GM23338 (cell line): ENCODE measurements at regions not wholly inside any gene's neighbourhood (a gene's known extent, or its start where the extent isn't known, plus 50 kb on each side); places are given as distances from the start of the nearest gene placed in this dataset.

Experiments
- ATAC-seq: fragments of 200-7000 bp; cut with Tn5 transposase; 3 replicates; pipeline ENCODE4 v1.9.1; 2020
- DNase-seq: peaks from one replicate; pipeline ENCODE4 v3.0.0-alpha.2; 2015; ENCODE audit warnings: low spot score
- H2AFZ ChIP-seq: fragments of 200-600 bp; sonication (generic); 2 replicates; pipeline ENCODE4 v1.8.0; 2016; ENCODE audit warnings: antibody characterized with exemption, mild to moderate bottlenecking, moderate library complexity
- H3F3A ChIP-seq: fragments of 200-600 bp; sonication (generic); replicated peaks from 2 replicates; pipeline ENCODE4 v1.8.0; 2017; ENCODE audit warnings: antibody characterized with exemption, mixed run types, low read depth
- H3K27ac ChIP-seq: fragments of 200-600 bp; sonication (generic); 2 replicates; pipeline ENCODE4 v1.6.1; 2016; ENCODE audit warnings: low read depth
- H3K27me3 ChIP-seq: fragments of 200-600 bp; sonication (generic); 2 replicates; pipeline ENCODE4 v1.8.0; 2016; ENCODE audit warnings: mild to moderate bottlenecking, mixed run types, moderate library complexity; ENCODE audit not compliant: insufficient read depth
- H3K36me3 ChIP-seq: fragments of 200-600 bp; sonication (generic); 2 replicates; pipeline ENCODE4 v1.8.0; 2016; ENCODE audit warnings: mild to moderate bottlenecking; ENCODE audit not compliant: insufficient read depth
- H3K4me1 ChIP-seq: fragments of 200-600 bp; sonication (generic); 2 replicates; pipeline ENCODE4 v1.8.0; 2016; ENCODE audit warnings: mild to moderate bottlenecking, moderate library complexity; ENCODE audit not compliant: insufficient read depth
- H3K4me2 ChIP-seq: fragments of 200-600 bp; sonication (generic); 2 replicates; pipeline ENCODE4 v1.7.1; 2017; ENCODE audit warnings: mixed run types
- H3K4me3 ChIP-seq: fragments of 200-600 bp; sonication (generic); 2 replicates; pipeline ENCODE4 v1.6.1; 2016; ENCODE audit warnings: mixed run types
- H3K79me2 ChIP-seq: fragments of 200-600 bp; sonication (generic); replicated peaks from 2 replicates; pipeline ENCODE4 v1.8.0; 2017; ENCODE audit warnings: mild to moderate bottlenecking; ENCODE audit not compliant: insufficient read depth
- H3K9me2 ChIP-seq: fragments of 200-600 bp; sonication (generic); 2 replicates; pipeline ENCODE4 v1.8.0; 2017; ENCODE audit not compliant: insufficient read depth
- H4K20me1 ChIP-seq: fragments of 200-600 bp; sonication (generic); replicated peaks from 2 replicates; pipeline ENCODE4 v1.8.0; 2017; ENCODE audit warnings: mild to moderate bottlenecking; ENCODE audit not compliant: insufficient read depth
- H3K27ac Mint-ChIP-seq: 2 replicates; pipeline ENCODE4 v1.8.0; 2020; ENCODE audit warnings: inconsistent platforms, mild to moderate bottlenecking, moderate library complexity, mixed read lengths
- H3K27me3 Mint-ChIP-seq: 3 replicates; pipeline ENCODE4 v1.8.0; 2022; ENCODE audit warnings: low read depth, mild to moderate bottlenecking, moderate library complexity, mixed read lengths, inconsistent platforms; ENCODE audit not compliant: insufficient read depth, poor library complexity
- H3K36me3 Mint-ChIP-seq: 3 replicates; pipeline ENCODE4 v1.8.0; 2021; ENCODE audit warnings: low read depth, mild to moderate bottlenecking, inconsistent platforms, moderate library complexity, mixed read lengths
- H3K4me1 Mint-ChIP-seq: 3 replicates; pipeline ENCODE4 v1.8.0; 2020; ENCODE audit warnings: mild to moderate bottlenecking, inconsistent platforms, mixed read lengths
- H3K4me3 Mint-ChIP-seq: 3 replicates; pipeline ENCODE4 v1.8.0; 2021; ENCODE audit warnings: moderate library complexity, mild to moderate bottlenecking, inconsistent platforms, mixed read lengths
- H3K9me3 Mint-ChIP-seq: 3 replicates; pipeline ENCODE4 v1.8.0; 2020; ENCODE audit warnings: moderate library complexity, mild to moderate bottlenecking, inconsistent platforms, mixed read lengths
- CREB1 ChIP-seq: fragments of 250-450 bp; sonication (Bioruptor Pico); IDR thresholded peaks from 2 replicates; pipeline ENCODE4 v1.5.0; 2020; ENCODE audit warnings: low read depth, mild to moderate bottlenecking, moderate library complexity
- CTCF ChIP-seq, 2 experiments: fragments of 200-600 bp in 1 of 2; sonication (generic) in 1 of 2; conservative IDR thresholded peaks; 2 replicates each; pipeline versions ENCODE4 v1.5.1 to v1.6.1; 2016 to 2017; ENCODE audit warnings: antibody characterized with exemption in 2 of 2, low read depth in 2 of 2, mild to moderate bottlenecking in 2 of 2, moderate library complexity in 1 of 2
- ETS1 ChIP-seq: IDR thresholded peaks from 2 replicates; pipeline ENCODE4 v1.6.1; 2016; ENCODE audit warnings: antibody characterized with exemption
- EZH2 ChIP-seq: fragments of 200-600 bp; sonication (generic); IDR thresholded peaks from one replicate; pipeline ENCODE4 v1.8.0; 2017; ENCODE audit warnings: antibody characterized with exemption, mild to moderate bottlenecking, low read depth; ENCODE audit not compliant: unreplicated experiment
- EZH2phosphoT487 ChIP-seq: fragments of 200-600 bp; sonication (generic); IDR thresholded peaks from one replicate; pipeline ENCODE4 v1.8.1; 2018; ENCODE audit warnings: antibody characterized with exemption; ENCODE audit not compliant: unreplicated experiment
- JUNB ChIP-seq: IDR thresholded peaks from one replicate; pipeline ENCODE4 v1.6.1; 2016; ENCODE audit warnings: antibody characterized with exemption; ENCODE audit not compliant: unreplicated experiment
- NANOG ChIP-seq: IDR thresholded peaks from 2 replicates; pipeline ENCODE4 v1.6.1; 2016; ENCODE audit warnings: antibody characterized with exemption, borderline replicate concordance
- POLR2AphosphoS5 ChIP-seq: IDR thresholded peaks from 2 replicates; pipeline ENCODE4 v1.6.1; 2016; ENCODE audit warnings: antibody characterized with exemption, low read depth
- REST ChIP-seq: IDR thresholded peaks from one replicate; pipeline ENCODE4 v1.6.1; 2018; ENCODE audit warnings: antibody characterized with exemption; ENCODE audit not compliant: unreplicated experiment
- STAT1 ChIP-seq: IDR thresholded peaks from one replicate; pipeline ENCODE4 v1.6.1; 2016; ENCODE audit warnings: antibody characterized with exemption; ENCODE audit not compliant: unreplicated experiment
- ZNF114 ChIP-seq: fragments of 250-450 bp; sonication (Bioruptor Pico); IDR thresholded peaks from 2 replicates; pipeline ENCODE4 v1.5.0; 2020; ENCODE audit warnings: mild to moderate bottlenecking, moderate library complexity
- ZNF331 ChIP-seq: fragments of 250-450 bp; sonication (Bioruptor Pico); IDR thresholded peaks from 2 replicates; pipeline ENCODE4 v1.5.0; 2020; ENCODE audit warnings: low read depth, mild to moderate bottlenecking, moderate library complexity
- ZNF462 ChIP-seq: fragments of 250-450 bp; sonication (Bioruptor Pico); IDR thresholded peaks from 2 replicates; pipeline ENCODE4 v1.5.0; 2020; ENCODE audit warnings: mild to moderate bottlenecking, moderate library complexity

- Histone ChIP-seq H4K20me1 (no peaks in the 10 kb centered on the region), H3K79me2 (no peaks in the 10 kb centered on the region), H3K27ac (no peak overlapping the region), H3K36me3 (no peaks in the 10 kb centered on the region), H3K4me3 (no peak overlapping the region), H3K4me2 (no peak overlapping the region), H3K9me2 (no peaks in the 10 kb centered on the region), H3K4me1 (no peaks in the 10 kb centered on the region), H3K27me3 (0 out of 2 replicates have a peak, but pooled peaks cover 1% of the 10 kb centered on the region), H3F3A (no peaks in the 10 kb centered on the region), H2AFZ (no peak overlapping the region)
- Mint-ChIP-seq H3K27me3 (peaks cover 10% of the 10 kb centered on the region), H3K36me3 (no peaks in the 10 kb centered on the region), H3K27ac (no peak overlapping the region), H3K4me1 (no peaks in the 10 kb centered on the region), H3K9me3 (peaks cover 7% of the 10 kb centered on the region; the same call in 2 of the 3 replicates), H3K4me3 (no peak overlapping the region)
- ATAC-seq (no peak), DNase-seq (no peak)
- no peak for TF ChIP-seq ZNF331 (CRISPR knock-in tag)
- TF ChIP-seq NANOG, result no peak
- no peak for TF ChIP-seq CTCF (conservative IDR thresholded peaks at IDR 0.05; ENCODE audit: low read depth in 2 of 2)
- no peak for TF ChIP-seq ZNF462 (CRISPR knock-in tag)
- no peak for TF ChIP-seq EZH2
- no peak for TF ChIP-seq REST
- no peak for TF ChIP-seq CREB1 (CRISPR knock-in tag)
- no peak for TF ChIP-seq STAT1
- TF ChIP-seq ETS1, result no peak
- no peak for TF ChIP-seq JUNB
- TF ChIP-seq EZH2phosphoT487, result no peak
- TF ChIP-seq POLR2AphosphoS5, result no peak
- TF ChIP-seq ZNF114 (CRISPR knock-in tag), result no peak
Observed at GRCh38 chr17:45730192-45730591, 53.9 kb upstream of the CRHR1 start.
